Adipocyte (in vitro differentiated cells): ENCODE measurements at regions not wholly inside any gene's neighbourhood (a gene's known extent, or its start where the extent isn't known, plus 50 kb on each side); places are given as distances from the start of the nearest gene placed in this dataset.

Experiments
- DNase-seq: peaks from one replicate; pipeline ENCODE4 v3.0.0-alpha.2; 2015; ENCODE audit warnings: low read depth
- H3K27me3 ChIP-seq: replicated peaks from 2 replicates; pipeline ENCODE4 v1.7.0; 2013; ENCODE audit warnings: mild to moderate bottlenecking, low read length, moderate library complexity; ENCODE audit not compliant: control insufficient read depth, insufficient read depth
- H3K36me3 ChIP-seq: 2 replicates; pipeline ENCODE4 v1.7.0; 2013; ENCODE audit warnings: low read length, mild to moderate bottlenecking, moderate library complexity; ENCODE audit not compliant: control insufficient read depth, insufficient read depth, severe bottlenecking
- H3K4me1 ChIP-seq: 2 replicates; pipeline ENCODE4 v1.7.0; 2013; ENCODE audit warnings: mild to moderate bottlenecking, low read length, moderate library complexity; ENCODE audit not compliant: control insufficient read depth, insufficient read depth
- H3K4me3 ChIP-seq: 2 replicates; pipeline ENCODE4 v1.7.0; 2013; ENCODE audit warnings: mild to moderate bottlenecking, low read length, moderate library complexity
- H3K9ac ChIP-seq: 2 replicates; pipeline ENCODE4 v1.7.0; 2013; ENCODE audit warnings: mild to moderate bottlenecking, low read length, moderate library complexity
- H3K9me3 ChIP-seq: 2 replicates; pipeline ENCODE4 v1.7.0; 2013; ENCODE audit warnings: mild to moderate bottlenecking, low read length, moderate library complexity; ENCODE audit not compliant: control insufficient read depth

GRCh38 chr7:34392972-34393371 lies 265.0 kb upstream of the NPSR1 start:
- H3K4me1 ChIP-seq: no peaks in the 10 kb centered on the region
- H3K27me3 ChIP-seq: no peaks in the 10 kb centered on the region
- H3K36me3 ChIP-seq: no peaks in the 10 kb centered on the region
- H3K9ac ChIP-seq: no peak overlapping the region
- no peak overlapping the region for H3K4me3 ChIP-seq
- H3K9me3 ChIP-seq: no peaks in the 10 kb centered on the region
- no peak for DNase-seq

GRCh38 chr7:34396437-34397064 lies 261.5 kb upstream of the NPSR1 start:
- Histone ChIP-seq H3K9me3 (no peaks in the 10 kb centered on the region), H3K4me3 (no peak overlapping the region), H3K9ac (no peak overlapping the region), H3K36me3 (no peaks in the 10 kb centered on the region), H3K27me3 (no peaks in the 10 kb centered on the region), H3K4me1 (no peaks in the 10 kb centered on the region)
- DNase-seq: no peak

- Histone ChIP-seq H3K9ac (no peak overlapping the region), H3K36me3 (no peaks in the 10 kb centered on the region), H3K27me3 (peaks cover 9% of the 10 kb centered on the region), H3K4me3 (no peak overlapping the region), H3K9me3 (no peaks in the 10 kb centered on the region), H3K4me1 (no peaks in the 10 kb centered on the region)
- no peak for DNase-seq
Observed at GRCh38 chr7:34401776-34402175, 256.2 kb upstream of the NPSR1 start.

- no peaks in the 10 kb centered on the region for H3K9me3 ChIP-seq
- peaks cover 9% of the 10 kb centered on the region for H3K27me3 ChIP-seq
- H3K36me3 ChIP-seq: no peaks in the 10 kb centered on the region
- no peak for DNase-seq
- no peak overlapping the region for H3K9ac ChIP-seq
- no peak overlapping the region for H3K4me3 ChIP-seq
- no peaks in the 10 kb centered on the region for H3K4me1 ChIP-seq
Observed at GRCh38 chr7:34406848-34407530, 251.0 kb upstream of the NPSR1 start.

GRCh38 chr7:34407586-34407985 lies 250.4 kb upstream of the NPSR1 start:
- Histone ChIP-seq H3K9ac (no peak overlapping the region), H3K4me3 (no peak overlapping the region), H3K9me3 (no peaks in the 10 kb centered on the region), H3K27me3 (peaks cover 9% of the 10 kb centered on the region), H3K4me1 (no peaks in the 10 kb centered on the region), H3K36me3 (no peaks in the 10 kb centered on the region)
- no peak for DNase-seq

- Histone ChIP-seq H3K9me3 (no peaks in the 10 kb centered on the region), H3K4me1 (no peaks in the 10 kb centered on the region), H3K4me3 (no peak overlapping the region), H3K36me3 (no peaks in the 10 kb centered on the region), H3K27me3 (no peaks in the 10 kb centered on the region), H3K9ac (no peak overlapping the region)
- no peak for DNase-seq
Observed at GRCh38 chr7:34417781-34418180, 240.2 kb upstream of the NPSR1 start.

- no peaks in the 10 kb centered on the region for H3K4me1 ChIP-seq
- H3K4me3 ChIP-seq: no peak overlapping the region
- no peak for DNase-seq
- no peaks in the 10 kb centered on the region for H3K36me3 ChIP-seq
- no peaks in the 10 kb centered on the region for H3K9me3 ChIP-seq
- no peak overlapping the region for H3K9ac ChIP-seq
- no peaks in the 10 kb centered on the region for H3K27me3 ChIP-seq
Observed at GRCh38 chr7:34421526-34421925, 236.5 kb upstream of the NPSR1 start.

- Histone ChIP-seq H3K4me3 (no peak overlapping the region), H3K36me3 (no peaks in the 10 kb centered on the region), H3K4me1 (no peaks in the 10 kb centered on the region), H3K27me3 (peaks cover 7% of the 10 kb centered on the region), H3K9me3 (no peaks in the 10 kb centered on the region), H3K9ac (no peak overlapping the region)
- DNase-seq: no peak
Observed at GRCh38 chr7:34425194-34425593, 232.8 kb upstream of the NPSR1 start.

GRCh38 chr7:34425631-34426384 lies 232.2 kb upstream of the NPSR1 start:
- Histone ChIP-seq H3K9me3 (no peaks in the 10 kb centered on the region), H3K27me3 (peaks cover 7% of the 10 kb centered on the region), H3K4me1 (peaks cover 3% of the 10 kb centered on the region), H3K36me3 (no peaks in the 10 kb centered on the region), H3K9ac (no peak overlapping the region), H3K4me3 (no peak overlapping the region)
- DNase-seq: no peak

- Histone ChIP-seq H3K9me3 (no peaks in the 10 kb centered on the region), H3K36me3 (no peaks in the 10 kb centered on the region), H3K9ac (no peak overlapping the region), H3K4me1 (peaks cover 3% of the 10 kb centered on the region), H3K27me3 (peaks cover 17% of the 10 kb centered on the region), H3K4me3 (no peak overlapping the region)
- DNase-seq: peak; percentile 82
Observed at GRCh38 chr7:34430456-34430855, 227.6 kb upstream of the NPSR1 start.

- no peaks in the 10 kb centered on the region for H3K36me3 ChIP-seq
- H3K9ac ChIP-seq: no peak overlapping the region
- DNase-seq: no peak
- no peak overlapping the region for H3K4me3 ChIP-seq
- no peaks in the 10 kb centered on the region for H3K27me3 ChIP-seq
- no peaks in the 10 kb centered on the region for H3K4me1 ChIP-seq
- no peaks in the 10 kb centered on the region for H3K9me3 ChIP-seq
Observed at GRCh38 chr7:34438436-34438835, 219.6 kb upstream of the NPSR1 start.
